OCI-LY7 (cell line): ENCODE measurements at regions not wholly inside any gene's neighbourhood (a gene's known extent, or its start where the extent isn't known, plus 50 kb on each side); places are given as distances from the start of the nearest gene placed in this dataset.

ENCODE experiments used
- BruUV-seq: library from RNA; stranded (reverse); fragments of 400-500 nt; replicated peaks from 2 replicates; lab custom pipeline; 2021; lab: Mats Ljungman, UMichigan
- CTCF ChIA-PET: fragments of 300-600 bp; sonication (Branson Sonifier 250); formaldehyde crosslinking; loops from one replicate; lab custom pipeline; 2022; ENCODE audit warnings: antibody characterized with exemption; ENCODE audit not compliant: unreplicated experiment; lab: Charles Lee
- POLR2A ChIA-PET: fragments of 300-600 bp; sonication (Branson Sonifier 250); formaldehyde crosslinking; loops from one replicate; lab custom pipeline; 2022; ENCODE audit warnings: antibody characterized with exemption; lab: Charles Lee
- DNase-seq: peaks from one replicate; pipeline ENCODE4 v3.0.0-alpha.2; 2015; ENCODE audit warnings: low spot score
- H2AFZ ChIP-seq: fragments of 200-600 bp; sonication (generic), shearing (Covaris generic); 2 replicates; pipeline ENCODE4 v1.6.1; 2014; ENCODE audit warnings: mild to moderate bottlenecking, antibody characterized with exemption, low read length, moderate library complexity
- H3K27ac ChIP-seq: fragments of 200-600 bp; sonication (generic); 2 replicates; pipeline ENCODE4 v1.5.1; 2014; ENCODE audit warnings: mixed run types, low read depth, mild to moderate bottlenecking, moderate library complexity, low read length, inconsistent platforms; ENCODE audit not compliant: poor library complexity, severe bottlenecking
- H3K36me3 ChIP-seq: fragments of 200-600 bp; sonication (generic); 2 replicates; pipeline ENCODE4 v1.6.1; 2014; ENCODE audit warnings: mild to moderate bottlenecking, antibody characterized with exemption, low read length, moderate library complexity, mixed read lengths; ENCODE audit not compliant: insufficient read depth
- H3K4me1 ChIP-seq: fragments of 200-600 bp; sonication (generic); 2 replicates; pipeline ENCODE4 v1.5.1; 2014; ENCODE audit warnings: mild to moderate bottlenecking, low read length; ENCODE audit not compliant: insufficient read depth, poor library complexity, severe bottlenecking
- H3K4me2 ChIP-seq: fragments of 200-600 bp; sonication (generic); 2 replicates; pipeline ENCODE4 v1.6.1; 2014; ENCODE audit warnings: mild to moderate bottlenecking, low read length
- H3K4me3 ChIP-seq: fragments of 200-600 bp; sonication (generic); 2 replicates; pipeline ENCODE4 v1.5.1; 2014; ENCODE audit warnings: mild to moderate bottlenecking, low read depth, low read length; ENCODE audit not compliant: poor library complexity, severe bottlenecking
- H3K79me2 ChIP-seq: fragments of 200-600 bp; sonication (generic); 2 replicates; pipeline ENCODE4 v1.6.1; 2016; ENCODE audit warnings: low read depth, mild to moderate bottlenecking, low read length, moderate library complexity, mixed read lengths; ENCODE audit not compliant: insufficient read depth
- H3K9me2 ChIP-seq: fragments of 200-600 bp; sonication (generic); 2 replicates; pipeline ENCODE4 v1.6.1; 2016; ENCODE audit warnings: mild to moderate bottlenecking, low read length, mixed read lengths; ENCODE audit not compliant: insufficient read depth
- H3K9me3 ChIP-seq: fragments of 200-600 bp; sonication (generic); 2 replicates; pipeline ENCODE4 v1.6.1; 2014; ENCODE audit warnings: mild to moderate bottlenecking, mixed run types, low read length, mixed read lengths
- H4K20me1 ChIP-seq: fragments of 200-600 bp; sonication (generic); 2 replicates; pipeline ENCODE4 v1.6.1; 2014; ENCODE audit warnings: mild to moderate bottlenecking, antibody characterized with exemption, low read length, moderate library complexity, mixed read lengths; ENCODE audit not compliant: insufficient read depth
- EZH2phosphoT487 ChIP-seq: fragments of 200-600 bp; sonication (generic); IDR thresholded peaks from 2 replicates; pipeline ENCODE4 v1.6.1; 2018; ENCODE audit warnings: low read depth, borderline replicate concordance, mild to moderate bottlenecking, mixed run types, antibody characterized with exemption, low read length, moderate library complexity, mixed read lengths
- intact Hi-C: fragments of 100-400 bp; cut with micrococcal nuclease; formaldehyde crosslinking; loops from one replicate; pipeline ENCODE4 v1.10.0; 2022; ENCODE audit not compliant: unreplicated experiment
- TF ChIP-seq, protein P1 (sequence below): fragments of 200-600 bp; sonication (generic); conservative IDR thresholded peaks from 2 replicates; pipeline ENCODE4 v1.5.1; 2014; ENCODE audit warnings: mild to moderate bottlenecking, antibody characterized with exemption, low read length, moderate library complexity, mixed read lengths

DNA sequence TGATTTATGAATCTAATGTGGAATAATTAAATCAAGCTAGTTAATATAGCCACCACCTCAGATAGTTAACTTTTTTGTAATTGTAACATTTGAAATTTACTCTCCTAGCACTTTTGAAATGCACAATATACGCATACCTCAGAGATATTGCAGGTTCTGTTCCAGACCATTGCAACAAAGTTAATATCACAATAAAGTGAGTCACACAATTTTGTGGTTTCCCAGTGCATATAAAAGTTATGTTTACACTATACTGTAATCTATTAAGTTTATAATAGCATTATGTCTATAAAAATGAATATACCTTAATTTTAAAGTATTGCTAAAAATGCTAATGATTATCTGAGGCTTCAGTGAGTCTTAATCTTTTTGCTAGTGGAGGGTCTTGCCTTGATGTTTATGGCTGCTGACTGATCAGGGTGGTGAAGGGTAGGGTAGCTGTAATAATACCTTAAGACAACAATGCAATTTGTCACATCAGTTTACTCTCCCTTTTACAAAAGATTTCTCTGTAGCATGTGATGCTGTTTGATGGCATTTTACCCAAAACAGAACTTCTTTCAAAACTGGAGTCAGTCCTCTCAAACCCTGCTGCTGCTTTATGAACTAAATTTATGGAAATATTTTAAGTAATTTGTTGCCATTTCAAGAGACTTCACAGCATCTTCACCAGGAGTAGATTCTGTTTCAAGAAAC, 235.1 kb upstream of the ADAMTSL1 start:
- no peak overlapping the region for H3K4me2 ChIP-seq
- H3K9me3 ChIP-seq, result 0 out of 2 replicates have a peak, but pooled peaks cover 4% of the 10 kb centered on the region
- H3K9me2 ChIP-seq, result no peaks in the 10 kb centered on the region
- no peaks in the 10 kb centered on the region for H3K4me1 ChIP-seq
- H3K36me3 ChIP-seq, result no peaks in the 10 kb centered on the region
- H2AFZ ChIP-seq, result no peak overlapping the region
- POLR2A ChIA-PET, result interaction anchor here (0.7 to 1.2 kb wide), 2 partner anchors 10 to 93 kb away, joined by 3 to 4 read pairs; no protein-coding TSS in a partner anchor
- no peaks in the 10 kb centered on the region for H3K79me2 ChIP-seq
- H4K20me1 ChIP-seq, result no peaks in the 10 kb centered on the region
- no peak overlapping the region for H3K27ac ChIP-seq
- TF ChIP-seq, protein P1, sequence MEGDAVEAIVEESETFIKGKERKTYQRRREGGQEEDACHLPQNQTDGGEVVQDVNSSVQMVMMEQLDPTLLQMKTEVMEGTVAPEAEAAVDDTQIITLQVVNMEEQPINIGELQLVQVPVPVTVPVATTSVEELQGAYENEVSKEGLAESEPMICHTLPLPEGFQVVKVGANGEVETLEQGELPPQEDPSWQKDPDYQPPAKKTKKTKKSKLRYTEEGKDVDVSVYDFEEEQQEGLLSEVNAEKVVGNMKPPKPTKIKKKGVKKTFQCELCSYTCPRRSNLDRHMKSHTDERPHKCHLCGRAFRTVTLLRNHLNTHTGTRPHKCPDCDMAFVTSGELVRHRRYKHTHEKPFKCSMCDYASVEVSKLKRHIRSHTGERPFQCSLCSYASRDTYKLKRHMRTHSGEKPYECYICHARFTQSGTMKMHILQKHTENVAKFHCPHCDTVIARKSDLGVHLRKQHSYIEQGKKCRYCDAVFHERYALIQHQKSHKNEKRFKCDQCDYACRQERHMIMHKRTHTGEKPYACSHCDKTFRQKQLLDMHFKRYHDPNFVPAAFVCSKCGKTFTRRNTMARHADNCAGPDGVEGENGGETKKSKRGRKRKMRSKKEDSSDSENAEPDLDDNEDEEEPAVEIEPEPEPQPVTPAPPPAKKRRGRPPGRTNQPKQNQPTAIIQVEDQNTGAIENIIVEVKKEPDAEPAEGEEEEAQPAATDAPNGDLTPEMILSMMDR, result no peak
- TF ChIP-seq EZH2phosphoT487, result no peak
- CTCF ChIA-PET, result no interaction called here
- DNase-seq, result no peak
- no TSS peak for BruUV-seq
- intact Hi-C loops, result no loop called here
- H3K4me3 ChIP-seq, result no peak overlapping the region

DNA sequence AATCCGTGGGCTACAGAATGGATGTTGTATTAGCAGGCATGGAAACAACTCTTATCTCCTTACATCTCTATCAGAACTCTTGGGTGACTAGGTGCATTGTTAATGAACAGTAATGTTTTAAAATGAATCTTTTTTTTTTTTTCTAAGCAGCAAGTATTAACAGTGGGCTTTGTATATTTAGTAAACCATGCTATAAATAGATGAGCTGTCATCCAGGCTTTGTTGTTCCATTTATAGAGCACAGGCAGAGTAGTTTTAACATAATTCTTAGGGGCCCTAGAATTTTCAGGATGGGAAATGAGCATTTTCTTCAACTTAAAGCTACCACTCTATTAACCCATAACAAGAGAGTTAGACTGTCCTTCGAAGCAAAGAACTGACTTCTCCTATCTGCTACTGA, 233.7 kb upstream of the ADAMTSL1 start:
- TF ChIP-seq, protein P1, result no peak
- TF ChIP-seq EZH2phosphoT487, result no peak
- Histone ChIP-seq H3K9me2 (no peaks in the 10 kb centered on the region), H4K20me1 (no peaks in the 10 kb centered on the region), H3K36me3 (no peaks in the 10 kb centered on the region), H2AFZ (no peak overlapping the region), H3K79me2 (no peaks in the 10 kb centered on the region), H3K4me1 (no peaks in the 10 kb centered on the region), H3K4me3 (no peak overlapping the region), H3K27ac (no peak overlapping the region), H3K4me2 (no peak overlapping the region), H3K9me3 (0 out of 2 replicates have a peak, but pooled peaks cover 4% of the 10 kb centered on the region)
- POLR2A ChIA-PET, result interaction anchor here (0.6 kb wide), 2 partner anchors 426 to 1740 kb away, joined by 3 to 5 read pairs; no protein-coding TSS in a partner anchor
- intact Hi-C loops, result no loop called here
- CTCF ChIA-PET, result no interaction called here
- no TSS peak for BruUV-seq
- no peak for DNase-seq

DNA sequence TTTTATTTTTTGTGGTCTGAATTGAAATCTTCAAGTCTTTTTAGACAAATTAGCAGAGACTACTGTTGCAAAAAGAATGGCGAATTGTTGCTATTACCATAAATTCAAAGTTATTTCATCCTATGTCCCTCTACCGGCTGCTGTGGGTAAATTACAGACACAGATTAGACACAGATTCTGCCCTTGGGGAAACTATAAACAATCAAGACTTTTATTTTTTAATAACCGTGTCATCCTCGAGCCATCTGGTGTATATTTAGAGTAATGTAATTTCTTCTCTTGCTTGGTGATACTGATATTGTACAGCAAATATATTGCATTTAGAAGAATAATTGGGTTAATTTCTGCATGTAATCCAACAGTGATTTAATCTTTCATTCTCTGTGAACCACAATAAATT, 228.0 kb upstream of the ADAMTSL1 start:
- H3K27ac ChIP-seq, result no peak overlapping the region
- H3K9me3 ChIP-seq, result 0 out of 2 replicates have a peak, but pooled peaks cover 4% of the 10 kb centered on the region
- no peak overlapping the region for H3K4me2 ChIP-seq
- no peaks in the 10 kb centered on the region for H3K79me2 ChIP-seq
- no peak for DNase-seq
- H3K4me3 ChIP-seq, result no peak overlapping the region
- H3K4me1 ChIP-seq, result no peaks in the 10 kb centered on the region
- no peak for TF ChIP-seq EZH2phosphoT487
- TF ChIP-seq, protein P1, result no peak
- intact Hi-C loops, result no loop called here
- BruUV-seq, result no TSS peak
- H3K36me3 ChIP-seq, result no peaks in the 10 kb centered on the region
- H2AFZ ChIP-seq, result no peak overlapping the region
- H3K9me2 ChIP-seq, result no peaks in the 10 kb centered on the region
- ChIA-PET CTCF (no interaction called here), POLR2A (no interaction called here)
- no peaks in the 10 kb centered on the region for H4K20me1 ChIP-seq
